GM21528 (cell line): ENCODE measurements at regions not wholly inside any gene's neighbourhood (a gene's known extent, or its start where the extent isn't known, plus 50 kb on each side); places are given as distances from the start of the nearest gene placed in this dataset.
A peak's percentile ranks its signal among the peaks of the same experiment; 100 is the strongest.
"Not testable (repeated sequence)": the region's sequence is repeated elsewhere in the genome, so short reads cannot be mapped to it uniquely, and the experiment has no call there.

ENCODE experiments used
- ATAC-seq: cut with Tn5 transposase; IDR thresholded peaks from one replicate; pipeline ENCODE4 v1.9.1; 2021; ENCODE audit warnings: mild to moderate bottlenecking, moderate library complexity; ENCODE audit not compliant: unreplicated experiment, low FRiP score

- ATAC-seq = peak; percentile 57
These were observed 53.1 kb upstream of the HMCN1 start for GRCh38 chr1:185681034-185681633.

- no peak for ATAC-seq
These were observed 53.7 kb upstream of the HMCN1 start for GRCh38 chr1:185680453-185680852.

GRCh38 chr1:185679220-185679619, 55.0 kb upstream of the HMCN1 start:
- ATAC-seq = no peak

DNA sequence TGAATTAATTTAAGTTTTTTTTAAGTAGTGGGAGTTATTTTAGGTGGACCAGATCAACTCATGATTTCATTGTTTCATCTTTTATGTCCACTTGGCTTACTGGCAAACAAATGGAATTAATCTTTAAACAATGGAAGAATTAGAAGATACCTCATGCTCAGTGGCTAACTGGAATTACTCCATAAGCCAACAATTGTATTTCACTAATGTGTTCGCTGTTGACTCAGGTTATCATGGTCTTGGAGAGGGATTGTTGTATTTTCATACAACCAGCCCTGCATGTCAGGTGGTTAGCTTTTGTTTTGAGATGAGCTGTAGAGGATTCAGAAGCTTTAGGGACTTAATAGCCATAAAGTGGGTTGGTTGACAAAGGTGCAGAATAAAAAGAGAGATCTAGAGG, 57.2 kb upstream of the HMCN1 start:
- ATAC-seq = no peak

DNA sequence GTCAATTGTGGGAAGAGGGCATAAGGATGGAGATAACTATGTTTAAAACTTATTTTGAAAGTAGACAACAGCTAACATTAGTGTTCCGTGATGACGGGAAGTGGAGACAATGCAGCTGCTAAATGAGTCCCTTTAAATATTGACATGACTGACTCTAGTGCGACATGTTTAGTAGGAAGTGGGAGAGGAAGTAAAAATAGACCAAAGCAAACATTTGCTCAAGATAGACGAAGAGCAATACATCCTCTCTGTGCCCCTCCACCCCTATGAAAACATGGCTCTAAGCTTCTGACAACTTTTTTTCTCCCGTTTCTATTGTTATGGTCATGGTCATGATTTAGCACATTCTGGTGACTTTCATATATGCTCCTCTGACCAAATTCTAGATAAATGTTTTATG, 60.0 kb upstream of the HMCN1 start:
- ATAC-seq = peak; percentile 80

GRCh38 chr1:185672719-185673360, 61.4 kb upstream of the HMCN1 start:
- ATAC-seq = no peak

- ATAC-seq = no peak
These were observed 64.0 kb upstream of the HMCN1 start for GRCh38 chr1:185670187-185670627.

DNA sequence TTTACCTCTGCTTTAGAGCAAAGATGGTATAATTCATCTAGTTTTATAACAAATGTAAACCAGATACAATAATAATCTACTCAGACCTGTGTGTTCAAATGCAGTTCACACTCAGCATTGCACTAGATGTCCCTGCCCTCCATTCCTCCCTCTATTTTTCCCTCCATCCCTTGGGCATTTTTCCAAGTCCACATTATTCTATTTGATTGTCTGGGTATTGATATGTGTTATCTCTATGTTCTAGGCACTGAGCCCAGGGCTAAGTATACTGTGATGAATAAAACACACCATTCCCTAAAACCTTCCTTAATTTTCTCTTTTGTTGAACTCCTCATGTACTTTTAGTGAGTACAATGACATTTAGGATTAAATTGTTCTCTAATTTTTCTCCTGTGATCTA, 66.2 kb upstream of the HMCN1 start:
- no peak for ATAC-seq

GRCh38 chr1:185666582-185666981, 67.6 kb upstream of the HMCN1 start:
- no peak for ATAC-seq

GRCh38 chr1:185663771-185664296, 70.4 kb upstream of the HMCN1 start:
- ATAC-seq = no peak

GRCh38 chr1:185663332-185663731, 70.9 kb upstream of the HMCN1 start:
- no peak for ATAC-seq

GRCh38 chr1:185661971-185662370, 72.2 kb upstream of the HMCN1 start:
- ATAC-seq = no peak

- no peak for ATAC-seq
These were observed 77.5 kb upstream of the HMCN1 start for GRCh38 chr1:185656663-185657062.

- no peak for ATAC-seq
These were observed 79.3 kb upstream of the HMCN1 start for GRCh38 chr1:185654952-185655314.

- ATAC-seq = no peak
These were observed 79.8 kb upstream of the HMCN1 start for GRCh38 chr1:185654199-185654951.

DNA sequence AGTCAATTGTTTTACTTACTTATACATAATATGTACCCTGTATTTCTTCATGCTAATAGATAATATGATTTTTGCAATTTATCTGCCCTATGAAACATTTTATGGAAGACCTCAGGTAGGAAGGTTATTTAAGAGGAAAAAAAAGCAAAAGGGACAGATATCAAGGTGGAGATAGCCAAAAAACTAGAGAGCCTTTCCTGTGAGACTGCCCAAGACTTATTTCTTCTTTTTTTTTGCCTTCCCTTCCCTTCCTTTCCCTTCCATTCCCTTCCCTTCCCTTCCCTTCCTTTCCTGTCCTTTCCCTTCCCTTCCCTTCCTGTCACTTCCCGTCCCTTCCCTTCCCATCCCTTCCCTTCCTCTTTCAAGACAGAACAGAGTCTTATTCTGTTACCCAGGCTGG, 80.6 kb upstream of the HMCN1 start:
- no peak for ATAC-seq

DNA sequence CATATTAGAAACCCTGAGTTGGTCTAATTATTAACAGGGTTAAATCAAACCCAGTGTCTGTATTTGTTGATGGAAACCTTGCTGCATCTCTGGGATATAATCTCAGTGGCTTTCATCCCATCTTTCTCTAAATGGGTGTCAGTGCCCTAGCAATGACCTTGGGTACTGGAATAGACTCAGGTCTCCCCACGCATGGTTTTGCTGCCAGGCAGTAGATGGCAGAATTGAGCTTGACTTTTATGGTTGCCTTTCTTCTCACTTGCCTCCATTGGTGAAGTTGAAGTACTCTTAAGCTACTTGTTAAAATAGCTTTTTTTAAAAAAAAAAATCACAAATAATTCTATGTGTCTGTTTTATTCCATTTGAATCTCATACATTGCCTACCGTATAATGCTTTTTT, 81.8 kb upstream of the HMCN1 start:
- no peak for ATAC-seq

- ATAC-seq = no peak
These were observed 83.5 kb upstream of the HMCN1 start for GRCh38 chr1:185650602-185651230.

DNA sequence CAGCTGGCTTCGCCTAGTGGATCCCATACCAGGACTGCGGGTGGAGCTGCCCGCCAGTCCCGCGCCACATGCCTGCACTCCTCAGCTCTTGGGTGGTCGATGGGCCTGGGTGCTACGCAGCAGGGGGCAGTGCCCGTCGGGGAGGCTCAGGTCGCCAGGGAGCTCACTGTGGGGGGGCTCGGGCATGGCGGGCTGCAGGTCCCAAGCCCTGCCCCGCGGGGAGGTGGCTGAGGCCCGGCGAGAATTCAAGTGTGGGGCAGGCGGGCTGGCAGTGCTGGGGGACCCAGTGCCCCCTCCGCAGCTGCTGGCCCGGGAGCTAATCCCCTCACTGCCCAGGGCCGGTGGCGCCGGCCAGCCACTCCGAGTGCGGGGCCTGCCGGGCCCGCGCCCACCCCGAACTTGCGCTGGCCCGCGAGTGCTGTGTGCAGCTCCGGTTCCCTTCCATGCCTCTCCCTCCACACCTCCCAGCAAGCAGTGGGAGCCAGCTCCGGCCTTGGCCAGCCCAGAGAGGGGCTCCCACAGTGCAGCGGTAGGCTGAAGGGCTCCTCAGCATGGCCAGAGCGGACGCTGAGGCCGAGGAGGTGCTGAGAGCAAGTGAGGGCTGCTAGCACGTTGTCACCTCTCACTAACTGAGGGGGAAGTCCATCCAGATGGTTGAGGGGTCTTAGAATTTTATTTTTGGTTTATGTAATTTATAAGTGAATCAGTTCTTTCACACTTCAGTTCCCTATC, 85.2 kb upstream of the HMCN1 start:
- ATAC-seq = no peak

DNA sequence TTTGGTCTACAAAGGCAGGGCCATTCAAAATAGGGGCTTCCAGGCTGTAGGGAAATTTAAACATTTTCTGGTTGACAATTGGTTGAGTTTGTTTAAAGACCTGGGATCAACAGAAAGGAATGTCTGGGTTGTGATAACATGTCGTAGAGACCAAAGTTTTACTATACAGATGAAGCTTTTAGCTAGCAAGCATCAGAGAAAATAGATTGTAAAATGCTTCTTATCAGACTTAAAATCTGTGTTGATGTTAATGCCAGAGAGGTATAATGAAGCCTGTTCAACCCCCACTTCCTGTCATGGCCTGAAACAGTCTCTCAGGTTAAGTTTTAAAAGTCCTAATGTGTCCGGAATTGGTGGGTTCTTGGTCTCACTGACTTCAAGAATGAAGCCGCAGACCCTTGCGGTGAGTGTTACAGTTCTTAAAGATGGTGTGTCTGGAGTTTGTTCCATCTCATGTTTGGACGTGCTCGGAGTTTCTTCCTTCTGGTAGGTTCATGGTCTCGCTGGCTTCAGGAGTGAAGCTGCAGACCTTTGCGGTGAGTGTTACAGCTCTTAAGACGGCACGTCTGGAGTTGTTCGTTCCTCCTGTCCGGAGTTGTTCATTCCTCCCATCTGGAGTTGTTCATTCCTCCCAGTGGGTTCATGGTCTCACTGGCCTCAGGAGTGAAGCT, 86.5 kb upstream of the HMCN1 start:
- not testable (repeated sequence) for ATAC-seq
